ENCODE measurements at regions not wholly inside any gene's neighbourhood (a gene's known extent, or its start where the extent isn't known, plus 50 kb on each side); places are given as distances from the start of the nearest gene placed in this dataset.

DNA sequence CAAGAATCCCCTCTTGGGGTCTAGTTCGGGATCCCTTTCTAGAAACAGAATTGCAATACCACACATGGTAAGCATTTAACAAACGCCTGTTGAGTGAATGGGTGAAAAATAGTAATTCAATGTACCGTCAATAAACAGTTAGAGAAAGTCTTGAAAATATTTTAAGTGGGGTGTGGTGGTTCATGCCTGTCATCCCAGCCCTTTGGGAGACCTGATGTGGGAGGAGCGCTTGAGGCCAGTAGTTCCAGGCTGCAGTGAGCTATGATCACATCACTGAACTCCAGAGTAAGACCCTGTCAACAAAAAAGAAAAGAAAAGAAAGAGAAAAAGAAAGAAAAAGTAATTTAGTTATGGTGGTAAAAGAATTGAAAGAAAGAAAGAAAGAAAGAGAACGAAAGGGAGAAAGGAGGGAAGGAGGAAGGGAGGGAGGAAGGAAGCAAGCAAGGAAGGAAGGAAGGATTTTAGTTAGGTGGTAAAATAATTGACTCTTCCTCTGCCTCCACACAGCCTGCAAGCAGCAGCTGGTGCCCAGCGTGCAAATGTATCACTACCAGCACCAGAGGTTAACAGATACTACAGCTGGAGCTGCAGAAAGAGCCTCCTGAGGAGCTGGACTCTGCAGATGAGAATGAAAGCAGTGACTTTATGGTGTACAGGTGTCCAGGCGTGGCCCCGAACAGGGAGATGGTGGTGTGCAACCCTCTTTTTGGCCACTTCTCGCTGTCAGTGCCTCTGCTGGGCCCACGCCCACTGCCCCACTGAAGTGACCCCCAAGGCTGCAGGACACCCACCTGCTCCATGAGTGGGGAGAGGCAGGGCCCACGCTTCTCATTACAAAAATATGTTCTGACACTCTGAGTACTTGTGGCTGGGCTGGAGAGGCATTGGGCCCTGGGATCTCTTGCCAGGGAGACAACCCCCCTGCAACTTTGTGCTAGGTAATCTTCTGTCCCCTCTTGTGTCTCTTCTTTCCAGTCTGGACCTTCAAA is 135.4 kb downstream of the BAMBI start:
- WGBS, 2 donors: 66 to 78% methylated on average over 11 of the region's 11 CpGs
- intact Hi-C loops (cut with DNase I; ENCODE audit: low total_unique reads): no loop called here
- Histone ChIP-seq H3K4me1 (peaks cover 10% of the 10 kb centered on the region), H3K36me3 (ENCODE audit: low read depth, missing control alignments) (no peaks in the 10 kb centered on the region), H3K27me3 (no peaks in the 10 kb centered on the region), H3K4me3 (no peak overlapping the region), H3K9me3 (no peaks in the 10 kb centered on the region), H3K27ac (no peak overlapping the region)
- no peak for DNase-seq
- TF ChIP-seq POLR2A (IDR thresholded peaks at IDR 0.05) (no peak), CTCF (IDR thresholded peaks at IDR 0.05) (no peak)

GRCh38 chr10:28815681-28816080 is 138.4 kb downstream of the BAMBI start:
- H3K4me3 ChIP-seq: peak overlapping the region; percentile 40 to 53
- no peaks in the 10 kb centered on the region for H3K4me1 ChIP-seq
- no peaks in the 10 kb centered on the region for H3K27me3 ChIP-seq
- TF ChIP-seq CTCF (IDR thresholded peaks at IDR 0.05): no peak
- no peak for TF ChIP-seq POLR2A (IDR thresholded peaks at IDR 0.05)
- no peaks in the 10 kb centered on the region for H3K36me3 ChIP-seq (ENCODE audit: low read depth, missing control alignments)
- no peak overlapping the region for H3K27ac ChIP-seq
- intact Hi-C loops (cut with DNase I; ENCODE audit: low total_unique reads): no loop called here
- no peak for DNase-seq
- H3K9me3 ChIP-seq: no peaks in the 10 kb centered on the region
- 80 to 84% methylated on average over 1 to 37 of the region's 37 CpGs for WGBS, 2 donors

DNA sequence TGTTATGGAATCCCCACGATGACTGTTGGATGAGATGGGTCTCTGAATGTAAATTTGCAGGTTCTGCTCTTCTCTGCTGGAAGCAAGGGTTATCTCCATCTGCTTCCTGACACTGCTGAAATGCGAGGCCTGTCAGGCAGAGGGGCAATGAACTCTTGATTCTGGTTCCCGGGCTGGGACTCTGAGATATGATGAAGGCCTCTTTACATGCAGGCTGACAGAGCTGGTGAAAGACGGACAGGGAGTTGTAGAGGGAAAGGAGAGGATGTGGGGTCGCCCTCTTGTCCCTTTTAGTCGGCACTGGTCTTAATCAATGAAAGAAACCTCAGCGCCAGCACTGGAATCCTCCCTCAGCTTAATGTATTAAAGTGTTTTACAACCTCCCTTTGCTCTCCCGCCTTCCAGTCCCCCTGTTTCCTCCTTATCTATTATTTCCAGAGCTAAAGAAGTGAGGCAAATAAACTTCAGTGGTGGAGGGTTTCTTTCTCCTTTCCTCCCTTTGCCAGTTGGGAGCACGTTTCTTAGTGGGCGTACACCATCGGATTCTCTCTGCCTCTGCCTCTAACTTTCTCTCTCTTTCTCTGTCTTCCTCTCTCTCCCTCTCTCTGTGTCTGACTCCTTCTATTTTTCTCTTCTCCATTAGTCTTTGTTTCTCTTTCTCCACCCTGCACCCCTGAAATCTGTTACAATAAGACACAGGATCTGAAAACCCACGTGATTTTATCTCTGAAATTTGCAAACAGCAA is 145.6 kb downstream of the BAMBI start:
- Histone ChIP-seq H3K27me3 (no peaks in the 10 kb centered on the region), H3K27ac (no peak overlapping the region), H3K4me1 (peaks cover 4% of the 10 kb centered on the region), H3K36me3 (ENCODE audit: low read depth, missing control alignments) (no peaks in the 10 kb centered on the region), H3K9me3 (no peaks in the 10 kb centered on the region), H3K4me3 (no peak overlapping the region)
- DNase-seq: no peak
- 50 to 51% methylated on average over 12 of the region's 12 CpGs for WGBS, 2 donors
- intact Hi-C loops (cut with DNase I; ENCODE audit: low total_unique reads): no loop called here
- TF ChIP-seq CTCF (IDR thresholded peaks at IDR 0.05): no peak

- Histone ChIP-seq H3K27ac (no peak overlapping the region), H3K4me3 (no peak overlapping the region), H3K36me3 (ENCODE audit: low read depth, missing control alignments) (no peaks in the 10 kb centered on the region), H3K9me3 (no peaks in the 10 kb centered on the region), H3K4me1 (peaks cover 4% of the 10 kb centered on the region), H3K27me3 (no peaks in the 10 kb centered on the region)
- intact Hi-C loops (cut with DNase I; ENCODE audit: low total_unique reads): no loop called here
- 51 to 57% methylated on average over 1 of the region's 1 CpG for WGBS, 2 donors
- TF ChIP-seq POLR2A (IDR thresholded peaks at IDR 0.05) (no peak), CTCF (IDR thresholded peaks at IDR 0.05) (no peak)
- DNase-seq: no peak
Measured at GRCh38 chr10:28823501-28824075, 146.3 kb downstream of the BAMBI start.
